ENCODE measurements at regions not wholly inside any gene's neighbourhood (a gene's known extent, or its start where the extent isn't known, plus 50 kb on each side); places are given as distances from the start of the nearest gene placed in this dataset.

DNA sequence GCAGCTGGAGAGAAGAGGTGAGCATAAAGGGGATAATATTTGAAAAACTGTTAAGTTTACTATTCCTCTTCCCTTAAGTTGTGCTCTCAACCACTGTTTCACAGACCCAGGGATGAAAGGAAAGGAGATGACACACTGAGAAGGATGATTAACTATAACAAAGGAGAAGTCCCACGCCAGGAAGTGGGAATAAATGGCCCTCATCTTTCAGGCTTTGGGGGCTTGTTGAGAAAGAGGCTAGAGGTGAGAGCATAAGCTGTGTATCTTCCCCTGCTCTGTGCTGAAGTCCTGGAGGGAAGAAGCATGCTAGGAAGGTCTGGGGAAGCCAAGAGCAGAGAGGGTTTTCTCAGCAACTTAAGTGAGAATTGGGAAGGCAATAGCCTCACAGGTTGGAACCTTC, 399.1 kb upstream of the ATP5MC3 start:
- DNase-seq (ENCODE audit: extremely low spot score), result no peak
- POLR2A ChIA-PET, result no interaction called here
- CTCF ChIA-PET, result no interaction called here
- TF ChIP-seq SUZ12 (IDR thresholded peaks at IDR 0.05) (no peak), TARDBP (IDR thresholded peaks at IDR 0.05) (no peak), NFRKB (IDR thresholded peaks at IDR 0.05) (no peak)

DNA sequence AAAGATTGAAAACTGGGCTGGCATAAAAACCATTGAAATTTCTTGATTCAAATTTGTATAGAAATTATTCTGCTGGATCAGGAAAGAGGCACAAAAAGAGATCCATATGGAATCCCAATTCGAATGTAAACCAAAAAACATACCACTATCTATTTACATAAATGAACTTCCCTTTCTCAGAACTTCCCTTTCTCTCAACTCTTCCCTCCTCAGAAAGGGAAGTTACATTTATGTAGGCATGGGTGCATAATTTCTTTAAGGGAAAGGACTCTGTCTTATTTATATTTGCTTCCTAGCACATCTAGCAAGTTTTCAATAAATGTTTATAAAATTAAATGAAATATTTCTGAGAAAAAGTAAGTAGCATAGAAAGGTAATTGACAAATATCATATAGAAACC, 398.1 kb upstream of the ATP5MC3 start:
- ChIA-PET CTCF (no interaction called here), POLR2A (no interaction called here)
- TF ChIP-seq CTBP1 (IDR thresholded peaks at IDR 0.05; ENCODE audit: borderline replicate concordance) (no peak), ELF4 (IDR thresholded peaks at IDR 0.05) (no peak), SP1 (IDR thresholded peaks at IDR 0.05) (no peak), ZNF384 (IDR thresholded peaks at IDR 0.05) (no peak), BHLHE40 (IDR thresholded peaks at IDR 0.05; ENCODE audit: borderline replicate concordance) (no peak), FOXM1 (IDR thresholded peaks at IDR 0.05; ENCODE audit: borderline replicate concordance) (no peak), NFRKB (IDR thresholded peaks at IDR 0.05) (no peak), FOXK2 (IDR thresholded peaks at IDR 0.05) (no peak), HDGF (IDR thresholded peaks at IDR 0.05; ENCODE audit: borderline replicate concordance) (no peak), LEF1 (IDR thresholded peaks at IDR 0.05; ENCODE audit: borderline replicate concordance) (no peak), TARDBP (IDR thresholded peaks at IDR 0.05) (no peak)
- TF ChIP-seq, protein P1, sequence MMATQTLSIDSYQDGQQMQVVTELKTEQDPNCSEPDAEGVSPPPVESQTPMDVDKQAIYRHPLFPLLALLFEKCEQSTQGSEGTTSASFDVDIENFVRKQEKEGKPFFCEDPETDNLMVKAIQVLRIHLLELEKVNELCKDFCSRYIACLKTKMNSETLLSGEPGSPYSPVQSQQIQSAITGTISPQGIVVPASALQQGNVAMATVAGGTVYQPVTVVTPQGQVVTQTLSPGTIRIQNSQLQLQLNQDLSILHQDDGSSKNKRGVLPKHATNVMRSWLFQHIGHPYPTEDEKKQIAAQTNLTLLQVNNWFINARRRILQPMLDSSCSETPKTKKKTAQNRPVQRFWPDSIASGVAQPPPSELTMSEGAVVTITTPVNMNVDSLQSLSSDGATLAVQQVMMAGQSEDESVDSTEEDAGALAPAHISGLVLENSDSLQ (IDR thresholded peaks at IDR 0.05), result no peak
- DNase-seq (ENCODE audit: extremely low spot score), result no peak

DNA sequence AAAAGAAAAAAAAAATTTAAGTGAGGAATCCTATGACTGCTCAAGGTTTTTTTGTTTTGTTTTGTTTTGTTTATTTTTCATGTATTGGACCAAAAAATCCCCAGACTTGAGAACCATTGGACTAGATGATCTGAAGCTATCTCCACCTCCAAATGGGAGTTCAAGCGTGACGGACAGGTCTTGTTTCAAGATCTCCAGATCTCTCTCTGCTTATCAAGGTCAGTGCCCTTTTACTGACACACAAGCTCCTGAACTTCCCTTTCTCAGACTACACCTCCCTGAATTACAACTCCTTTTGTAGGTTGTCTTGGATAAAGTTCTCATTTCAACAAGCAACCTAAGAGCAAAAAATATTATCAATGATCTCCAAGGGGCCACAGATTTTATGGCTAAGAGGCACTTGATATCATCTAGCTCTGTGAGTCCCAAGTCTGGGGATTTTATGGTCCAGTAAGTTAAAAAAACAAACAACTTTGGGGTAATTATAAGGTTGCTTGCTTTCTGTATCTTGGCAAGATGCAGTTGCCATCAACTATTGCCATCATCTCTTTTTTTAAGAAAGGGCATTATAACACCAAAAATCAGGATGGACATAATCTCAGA, 396.0 kb upstream of the ATP5MC3 start:
- POLR2A ChIA-PET, result no interaction called here
- TF ChIP-seq HDGF (IDR thresholded peaks at IDR 0.05; ENCODE audit: borderline replicate concordance) (no peak), NFRKB (IDR thresholded peaks at IDR 0.05) (no peak), SP1 (IDR thresholded peaks at IDR 0.05) (no peak), FOXM1 (IDR thresholded peaks at IDR 0.05; ENCODE audit: borderline replicate concordance) (no peak), LEF1 (IDR thresholded peaks at IDR 0.05; ENCODE audit: borderline replicate concordance) (no peak), L3MBTL2 (conservative IDR thresholded peaks at IDR 0.05) (no peak), FOXK2 (IDR thresholded peaks at IDR 0.05) (no peak), TARDBP (IDR thresholded peaks at IDR 0.05) (no peak), CTBP1 (IDR thresholded peaks at IDR 0.05; ENCODE audit: borderline replicate concordance) (peak; percentile 64; the same call in 1 of the 2 replicates), FOXA1 (IDR thresholded peaks at IDR 0.05) (no peak), ZNF384 (IDR thresholded peaks at IDR 0.05) (0 out of 2 replicates have a peak, but pooled peaks have one; percentile 4), SUZ12 (IDR thresholded peaks at IDR 0.05) (no peak), ARNT (IDR thresholded peaks at IDR 0.05) (no peak), ELF4 (IDR thresholded peaks at IDR 0.05) (no peak), BHLHE40 (IDR thresholded peaks at IDR 0.05; ENCODE audit: borderline replicate concordance) (no peak)
- TF ChIP-seq, protein P1 (IDR thresholded peaks at IDR 0.05), result peak; percentile 56
- CTCF ChIA-PET, result no interaction called here
- DNase-seq (ENCODE audit: extremely low spot score), result peak; percentile 38

DNA sequence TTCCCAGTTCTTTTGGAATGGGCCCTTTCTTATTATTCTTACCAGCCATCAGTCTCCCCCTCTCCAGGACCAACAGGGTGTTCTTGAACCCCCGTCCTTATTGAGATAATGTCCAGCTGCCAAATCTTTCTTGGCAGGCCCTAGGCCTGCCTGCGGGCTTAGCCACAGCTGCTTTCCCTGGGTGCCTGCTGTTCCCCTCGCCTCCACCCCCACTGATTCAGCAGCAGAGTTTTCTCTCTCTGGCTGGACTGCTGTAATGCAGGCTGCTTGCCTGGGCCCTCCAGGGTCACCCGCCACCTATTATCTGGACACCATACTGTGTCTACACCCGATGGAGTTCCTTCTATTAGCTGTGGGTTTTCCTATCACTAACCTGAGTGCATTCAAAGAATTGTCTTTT, 395.4 kb upstream of the ATP5MC3 start:
- TF ChIP-seq CTBP1 (IDR thresholded peaks at IDR 0.05; ENCODE audit: borderline replicate concordance) (no peak), ARNT (IDR thresholded peaks at IDR 0.05) (no peak), FOXK2 (IDR thresholded peaks at IDR 0.05) (no peak), LEF1 (IDR thresholded peaks at IDR 0.05; ENCODE audit: borderline replicate concordance) (no peak), L3MBTL2 (conservative IDR thresholded peaks at IDR 0.05) (no peak), FOXM1 (IDR thresholded peaks at IDR 0.05; ENCODE audit: borderline replicate concordance) (no peak), SP1 (IDR thresholded peaks at IDR 0.05) (no peak), FOXA1 (IDR thresholded peaks at IDR 0.05) (no peak), SUZ12 (IDR thresholded peaks at IDR 0.05) (no peak), BHLHE40 (IDR thresholded peaks at IDR 0.05; ENCODE audit: borderline replicate concordance) (no peak), HDGF (IDR thresholded peaks at IDR 0.05; ENCODE audit: borderline replicate concordance) (no peak), ZNF384 (IDR thresholded peaks at IDR 0.05) (no peak), TARDBP (IDR thresholded peaks at IDR 0.05) (no peak), ELF4 (IDR thresholded peaks at IDR 0.05) (no peak)
- TF ChIP-seq, protein P1 (IDR thresholded peaks at IDR 0.05), result no peak
- ChIA-PET POLR2A (no interaction called here), CTCF (no interaction called here)
- DNase-seq (ENCODE audit: extremely low spot score), result peak; percentile 58

DNA sequence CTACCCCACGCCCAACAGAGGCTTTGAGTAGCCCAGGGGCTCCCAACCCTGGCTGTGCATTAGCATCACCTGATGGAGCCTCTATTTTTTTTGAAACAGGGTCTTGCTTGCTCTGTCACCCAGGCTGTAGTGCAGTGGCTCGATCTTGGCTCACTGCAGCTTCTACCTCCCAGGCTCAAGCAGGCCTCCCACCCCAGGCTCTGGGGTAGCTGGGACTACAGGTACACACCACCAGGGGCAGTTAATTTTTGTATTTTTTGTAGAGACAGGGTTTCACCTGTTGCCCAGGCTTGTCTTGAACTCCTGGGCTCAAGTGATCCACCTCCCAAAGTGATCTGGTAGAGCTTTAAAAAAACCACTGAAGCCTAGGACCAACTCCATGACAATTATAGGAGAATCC, 394.8 kb upstream of the ATP5MC3 start:
- no peak for DNase-seq (ENCODE audit: extremely low spot score)
- TF ChIP-seq BHLHE40 (IDR thresholded peaks at IDR 0.05; ENCODE audit: borderline replicate concordance) (no peak), TARDBP (IDR thresholded peaks at IDR 0.05) (no peak), FOXA1 (IDR thresholded peaks at IDR 0.05) (no peak), CTBP1 (IDR thresholded peaks at IDR 0.05; ENCODE audit: borderline replicate concordance) (no peak), HDGF (IDR thresholded peaks at IDR 0.05; ENCODE audit: borderline replicate concordance) (no peak), LEF1 (IDR thresholded peaks at IDR 0.05; ENCODE audit: borderline replicate concordance) (no peak), SP1 (IDR thresholded peaks at IDR 0.05) (no peak), FOXK2 (IDR thresholded peaks at IDR 0.05) (no peak), ELF4 (IDR thresholded peaks at IDR 0.05) (no peak), ZNF384 (IDR thresholded peaks at IDR 0.05) (no peak)
- TF ChIP-seq, protein P1 (IDR thresholded peaks at IDR 0.05), result no peak
- CTCF ChIA-PET, result interaction anchor here (0.9 to 1.1 kb wide), 2 partner anchors 55 to 229 kb away, joined by 3 read pairs; no protein-coding TSS in a partner anchor
- POLR2A ChIA-PET, result no interaction called here
